Medulla oblongata (tissue), 1 donor: ENCODE measurements at regions not wholly inside any gene's neighbourhood (a gene's known extent, or its start where the extent isn't known, plus 50 kb on each side); places are given as distances from the start of the nearest gene placed in this dataset.

Experiments
- DNase-seq: peaks from one replicate; pipeline ENCODE4 v3.0.0-alpha.2; 2015; ENCODE audit errors: extremely low spot score

DNA sequence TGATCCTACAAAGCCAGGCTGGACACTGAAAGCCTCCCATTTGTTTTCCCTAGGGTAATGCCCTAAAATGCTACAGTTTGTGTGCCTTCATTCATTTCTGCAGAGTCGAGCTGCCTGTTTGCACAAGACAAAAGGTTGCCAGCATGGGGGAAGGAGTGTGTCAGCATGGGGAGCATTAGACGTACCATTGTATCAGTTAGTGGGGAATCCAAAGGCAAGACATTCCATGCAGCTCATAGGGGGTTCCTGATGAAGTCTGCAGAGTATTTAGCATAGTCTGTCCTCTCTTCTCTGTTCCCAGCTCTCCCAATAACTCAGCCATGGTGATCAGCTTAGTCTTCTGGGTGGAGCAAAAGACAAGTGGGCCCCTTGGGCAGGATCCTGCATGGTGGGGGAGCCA, 276.9 kb upstream of the PCDH7 start:
- DNase-seq: no peak

GRCh38 chr4:30450474-30450873, 269.7 kb upstream of the PCDH7 start:
- DNase-seq: no peak

DNA sequence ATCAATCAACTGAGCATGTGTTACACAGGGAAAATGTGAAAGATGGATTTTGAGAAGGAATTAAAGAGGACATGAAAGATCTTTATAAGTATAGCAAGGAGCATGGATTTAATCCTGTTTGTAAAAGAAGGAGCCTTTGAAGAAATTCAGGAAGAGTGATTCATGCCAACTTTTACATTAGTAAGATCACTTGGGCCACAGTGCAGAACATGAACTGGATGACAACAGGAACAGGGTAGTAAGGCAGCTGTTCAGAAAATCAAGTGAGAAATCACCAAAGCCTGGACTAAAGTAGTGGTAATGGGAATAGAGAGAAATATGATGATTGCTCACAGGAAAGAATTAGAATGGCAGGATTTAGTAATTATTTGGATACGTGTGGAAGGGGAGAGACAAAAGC, 265.7 kb upstream of the PCDH7 start:
- no peak for DNase-seq

GRCh38 chr4:30456716-30457115, 263.5 kb upstream of the PCDH7 start:
- DNase-seq: no peak

DNA sequence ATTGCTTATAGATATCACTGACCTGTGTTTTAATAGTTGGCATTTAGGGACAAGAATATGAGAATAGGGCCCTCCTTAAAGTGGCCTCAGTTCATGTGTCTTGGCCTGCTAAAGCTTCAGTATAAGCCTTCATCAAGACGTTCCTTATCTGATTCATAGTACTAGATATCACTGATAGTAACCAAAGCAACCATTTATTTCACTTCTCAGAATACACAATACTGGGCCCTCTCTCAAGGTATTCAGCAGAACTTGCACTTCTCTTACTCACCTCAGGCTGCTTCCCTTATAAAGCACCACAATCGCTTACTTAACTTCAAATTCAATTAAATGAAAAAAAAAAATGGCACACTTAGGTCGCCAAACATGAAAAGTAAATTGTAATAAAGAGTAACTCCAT, 259.4 kb upstream of the PCDH7 start:
- DNase-seq: no peak

DNA sequence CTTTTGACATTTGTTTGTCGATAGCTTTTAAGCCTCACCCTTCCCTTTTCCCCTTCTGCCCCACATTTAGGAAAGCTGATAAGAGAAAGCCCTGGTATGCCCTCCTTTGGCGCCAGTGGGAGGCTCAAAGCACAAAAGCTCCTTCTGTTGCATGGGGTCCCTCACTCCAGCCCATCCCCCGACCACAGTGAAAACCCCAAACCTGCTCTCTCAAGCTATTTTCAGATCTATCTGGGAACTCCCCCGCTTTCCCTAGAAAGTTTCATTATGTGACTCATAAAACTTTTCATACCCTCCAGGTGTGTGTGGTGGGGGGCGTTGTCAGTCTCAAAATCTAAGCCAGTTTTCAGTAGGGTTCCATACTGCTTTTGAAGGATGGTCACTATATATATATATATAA, 259.0 kb upstream of the PCDH7 start:
- no peak for DNase-seq

GRCh38 chr4:30462445-30463090, 257.6 kb upstream of the PCDH7 start:
- DNase-seq: no peak

GRCh38 chr4:30471861-30472260, 248.3 kb upstream of the PCDH7 start:
- DNase-seq: no peak

GRCh38 chr4:30473225-30473624, 246.9 kb upstream of the PCDH7 start:
- no peak for DNase-seq

DNA sequence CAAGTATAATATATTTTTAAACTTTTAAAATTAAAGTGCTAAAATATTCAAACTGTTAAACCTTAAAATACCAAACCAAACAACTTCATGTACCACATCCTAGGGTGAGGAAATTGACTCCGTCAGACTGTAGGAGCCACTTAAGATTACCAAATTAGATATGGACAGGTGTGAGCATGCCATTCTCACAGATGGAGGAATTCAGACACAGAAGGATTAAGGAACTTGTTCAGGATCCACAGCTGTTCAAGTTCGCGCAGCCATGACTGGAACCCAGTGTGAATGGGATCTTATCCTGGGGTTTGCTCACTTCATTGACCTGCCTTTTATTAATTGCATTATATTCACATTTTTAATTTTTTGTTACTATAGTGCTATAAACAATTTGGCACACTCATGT, 224.9 kb upstream of the PCDH7 start:
- no peak for DNase-seq

DNA sequence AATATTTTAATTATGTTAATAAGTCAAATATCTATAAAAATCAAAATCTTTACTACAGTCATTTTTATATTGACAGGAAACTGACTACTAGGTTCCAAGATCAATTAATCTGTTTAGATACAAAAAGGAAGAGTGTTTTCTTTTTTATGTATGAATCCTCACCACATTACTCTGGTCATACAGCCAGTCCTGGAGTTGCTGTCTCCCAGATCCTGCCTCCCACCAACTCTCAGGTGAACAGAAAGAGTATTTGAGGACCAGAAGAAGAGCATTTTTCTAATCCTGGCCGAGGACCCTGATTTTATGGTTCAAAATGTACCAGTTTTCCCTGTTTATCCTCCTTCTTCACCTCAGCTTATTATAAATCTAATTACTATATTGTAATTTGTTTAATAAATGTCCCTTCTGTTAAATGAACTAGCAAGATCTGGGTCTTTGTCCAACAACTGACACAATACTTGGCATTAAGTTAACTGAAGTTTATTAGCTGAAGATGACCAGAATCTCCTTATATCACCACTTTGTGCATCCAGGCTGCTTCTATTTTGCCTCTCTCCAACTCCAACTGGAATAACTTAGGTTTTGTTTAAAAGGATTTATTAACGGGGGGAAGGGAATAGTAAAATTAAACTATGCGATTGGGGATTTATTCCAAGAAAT, 224.4 kb upstream of the PCDH7 start:
- no peak for DNase-seq

- no peak for DNase-seq
These were observed 208.4 kb upstream of the PCDH7 start for GRCh38 chr4:30511751-30512150.

DNA sequence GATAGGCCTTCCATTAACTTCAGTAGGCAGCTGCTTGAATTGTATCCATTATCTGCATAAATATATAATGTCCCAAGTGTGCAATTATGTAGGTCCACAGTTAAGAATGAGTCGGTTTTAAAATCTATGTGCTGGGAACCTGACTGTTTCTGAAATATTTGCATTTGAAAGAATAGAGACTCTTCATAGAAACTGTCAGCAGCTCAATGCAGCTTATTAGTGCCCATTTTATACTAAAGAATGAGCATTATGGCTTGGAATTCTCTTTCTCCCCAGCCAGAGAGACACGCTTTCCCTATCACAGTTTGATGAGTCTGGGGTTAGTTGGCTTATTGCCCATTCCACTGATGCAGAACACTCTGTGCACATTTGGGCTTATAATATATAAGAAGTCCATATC, 202.0 kb upstream of the PCDH7 start:
- no peak for DNase-seq

- no peak for DNase-seq
These were observed 194.4 kb upstream of the PCDH7 start for GRCh38 chr4:30525662-30526315.

GRCh38 chr4:30535255-30535654, 184.9 kb upstream of the PCDH7 start:
- DNase-seq: no peak

GRCh38 chr4:30536231-30536630, 183.9 kb upstream of the PCDH7 start:
- no peak for DNase-seq

GRCh38 chr4:30537456-30537855, 182.7 kb upstream of the PCDH7 start:
- no peak for DNase-seq

DNA sequence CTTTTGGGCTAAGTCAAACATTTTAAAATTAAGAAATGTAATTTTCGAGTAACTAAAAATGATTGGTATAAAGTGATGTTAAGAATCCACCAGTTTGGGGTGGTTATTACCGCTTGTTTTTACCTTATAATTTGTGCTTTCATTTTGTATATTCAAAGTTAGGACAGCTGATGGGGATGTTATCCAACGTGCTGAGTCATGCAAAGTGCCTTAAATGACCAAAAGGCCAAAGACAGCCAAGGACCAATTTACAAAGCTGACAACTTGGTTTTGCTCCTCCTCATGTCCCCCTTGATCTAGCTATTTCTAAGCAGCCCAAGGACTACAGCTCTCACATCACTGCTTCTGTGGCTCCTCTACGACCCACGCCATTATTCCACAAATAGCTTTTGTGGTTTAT, 181.4 kb upstream of the PCDH7 start:
- DNase-seq: no peak

DNA sequence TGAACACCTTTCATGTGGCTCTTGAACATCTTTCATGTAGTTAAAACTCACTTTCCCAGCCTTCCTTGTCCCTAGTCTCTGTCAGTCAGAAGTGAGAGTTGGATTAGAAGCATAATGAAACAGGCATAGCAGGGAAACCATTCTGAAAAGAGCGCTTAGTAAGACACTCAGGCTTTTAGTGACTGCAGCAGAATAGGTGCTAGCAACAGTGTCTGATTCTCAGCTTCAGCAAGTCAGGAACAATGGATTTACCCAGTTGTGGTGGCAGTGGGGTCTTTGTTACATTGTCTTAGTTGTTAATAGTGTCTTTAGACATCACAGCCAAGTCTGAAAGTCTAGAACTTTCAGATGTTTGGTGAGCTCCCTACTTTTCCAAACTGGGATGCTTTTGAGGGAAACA, 177.1 kb upstream of the PCDH7 start:
- DNase-seq: no peak

- no peak for DNase-seq
These were observed 167.0 kb upstream of the PCDH7 start for GRCh38 chr4:30553151-30553550.

- no peak for DNase-seq
These were observed 166.5 kb upstream of the PCDH7 start for GRCh38 chr4:30553706-30554105.

DNA sequence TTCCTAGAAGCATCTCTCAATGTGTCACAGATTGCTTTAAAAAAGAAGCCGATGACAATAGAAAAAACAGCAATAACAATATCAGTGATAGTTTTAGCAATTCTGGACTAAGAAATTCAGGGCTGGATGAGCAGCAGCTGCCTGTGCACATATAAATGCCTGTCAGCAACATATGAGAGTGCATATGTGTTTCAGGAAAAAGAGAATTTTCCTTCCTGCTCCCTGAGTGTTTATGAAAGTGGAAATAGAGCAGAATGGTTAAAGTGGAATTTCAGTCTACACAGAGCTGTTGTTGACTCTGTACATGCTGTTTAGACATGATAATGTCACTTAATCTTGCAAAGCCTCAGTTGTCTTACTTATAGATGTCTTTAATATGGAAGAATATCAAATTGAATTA, 164.4 kb upstream of the PCDH7 start:
- DNase-seq: no peak

- DNase-seq: no peak
These were observed 160.7 kb upstream of the PCDH7 start for GRCh38 chr4:30559481-30559880.
